ENCODE measurements at regions not wholly inside any gene's neighbourhood (a gene's known extent, or its start where the extent isn't known, plus 50 kb on each side); places are given as distances from the start of the nearest gene placed in this dataset.

- TF ChIP-seq NRF1 (conservative IDR thresholded peaks at IDR 0.05 in 1 of 2, IDR thresholded peaks at IDR 0.05 in 1 of 2), result no peak
- no peak for TF ChIP-seq ID3 (CRISPR knock-in tag; IDR thresholded peaks at IDR 0.05)
- no peak for TF ChIP-seq ID3 (tag; IDR thresholded peaks at IDR 0.05)
- TF ChIP-seq, protein P1, sequence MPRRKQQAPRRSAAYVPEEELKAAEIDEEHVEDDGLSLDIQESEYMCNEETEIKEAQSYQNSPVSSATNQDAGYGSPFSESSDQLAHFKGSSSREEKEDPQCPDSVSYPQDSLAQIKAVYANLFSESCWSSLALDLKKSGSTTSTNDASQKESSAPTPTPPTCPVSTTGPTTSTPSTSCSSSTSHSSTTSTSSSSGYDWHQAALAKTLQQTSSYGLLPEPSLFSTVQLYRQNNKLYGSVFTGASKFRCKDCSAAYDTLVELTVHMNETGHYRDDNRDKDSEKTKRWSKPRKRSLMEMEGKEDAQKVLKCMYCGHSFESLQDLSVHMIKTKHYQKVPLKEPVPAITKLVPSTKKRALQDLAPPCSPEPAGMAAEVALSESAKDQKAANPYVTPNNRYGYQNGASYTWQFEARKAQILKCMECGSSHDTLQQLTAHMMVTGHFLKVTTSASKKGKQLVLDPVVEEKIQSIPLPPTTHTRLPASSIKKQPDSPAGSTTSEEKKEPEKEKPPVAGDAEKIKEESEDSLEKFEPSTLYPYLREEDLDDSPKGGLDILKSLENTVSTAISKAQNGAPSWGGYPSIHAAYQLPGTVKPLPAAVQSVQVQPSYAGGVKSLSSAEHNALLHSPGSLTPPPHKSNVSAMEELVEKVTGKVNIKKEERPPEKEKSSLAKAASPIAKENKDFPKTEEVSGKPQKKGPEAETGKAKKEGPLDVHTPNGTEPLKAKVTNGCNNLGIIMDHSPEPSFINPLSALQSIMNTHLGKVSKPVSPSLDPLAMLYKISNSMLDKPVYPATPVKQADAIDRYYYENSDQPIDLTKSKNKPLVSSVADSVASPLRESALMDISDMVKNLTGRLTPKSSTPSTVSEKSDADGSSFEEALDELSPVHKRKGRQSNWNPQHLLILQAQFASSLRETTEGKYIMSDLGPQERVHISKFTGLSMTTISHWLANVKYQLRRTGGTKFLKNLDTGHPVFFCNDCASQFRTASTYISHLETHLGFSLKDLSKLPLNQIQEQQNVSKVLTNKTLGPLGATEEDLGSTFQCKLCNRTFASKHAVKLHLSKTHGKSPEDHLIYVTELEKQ (CRISPR knock-in tag; IDR thresholded peaks at IDR 0.05), result no peak
- no peak for TF ChIP-seq MBD1 (CRISPR knock-in tag; IDR thresholded peaks at IDR 0.05)
- TF ChIP-seq, protein P2, sequence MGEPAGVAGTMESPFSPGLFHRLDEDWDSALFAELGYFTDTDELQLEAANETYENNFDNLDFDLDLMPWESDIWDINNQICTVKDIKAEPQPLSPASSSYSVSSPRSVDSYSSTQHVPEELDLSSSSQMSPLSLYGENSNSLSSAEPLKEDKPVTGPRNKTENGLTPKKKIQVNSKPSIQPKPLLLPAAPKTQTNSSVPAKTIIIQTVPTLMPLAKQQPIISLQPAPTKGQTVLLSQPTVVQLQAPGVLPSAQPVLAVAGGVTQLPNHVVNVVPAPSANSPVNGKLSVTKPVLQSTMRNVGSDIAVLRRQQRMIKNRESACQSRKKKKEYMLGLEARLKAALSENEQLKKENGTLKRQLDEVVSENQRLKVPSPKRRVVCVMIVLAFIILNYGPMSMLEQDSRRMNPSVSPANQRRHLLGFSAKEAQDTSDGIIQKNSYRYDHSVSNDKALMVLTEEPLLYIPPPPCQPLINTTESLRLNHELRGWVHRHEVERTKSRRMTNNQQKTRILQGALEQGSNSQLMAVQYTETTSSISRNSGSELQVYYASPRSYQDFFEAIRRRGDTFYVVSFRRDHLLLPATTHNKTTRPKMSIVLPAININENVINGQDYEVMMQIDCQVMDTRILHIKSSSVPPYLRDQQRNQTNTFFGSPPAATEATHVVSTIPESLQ (CRISPR knock-in tag; IDR thresholded peaks at IDR 0.05), result no peak
- no peak for TF ChIP-seq TOE1 (IDR thresholded peaks at IDR 0.05; ENCODE audit: borderline replicate concordance)
- no peak for TF ChIP-seq TOE1 (CRISPR knock-in tag; IDR thresholded peaks at IDR 0.05; ENCODE audit: borderline replicate concordance, low read depth)
- TF ChIP-seq IRF1 (CRISPR knock-in tag; IDR thresholded peaks at IDR 0.05; ENCODE audit: borderline replicate concordance), result no peak
- TF ChIP-seq TAF9B (IDR thresholded peaks at IDR 0.05; ENCODE audit: partially characterized antibody), result no peak
- TF ChIP-seq BCL6 (CRISPR knock-in tag; IDR thresholded peaks at IDR 0.05), result no peak
- TF ChIP-seq, protein P3, sequence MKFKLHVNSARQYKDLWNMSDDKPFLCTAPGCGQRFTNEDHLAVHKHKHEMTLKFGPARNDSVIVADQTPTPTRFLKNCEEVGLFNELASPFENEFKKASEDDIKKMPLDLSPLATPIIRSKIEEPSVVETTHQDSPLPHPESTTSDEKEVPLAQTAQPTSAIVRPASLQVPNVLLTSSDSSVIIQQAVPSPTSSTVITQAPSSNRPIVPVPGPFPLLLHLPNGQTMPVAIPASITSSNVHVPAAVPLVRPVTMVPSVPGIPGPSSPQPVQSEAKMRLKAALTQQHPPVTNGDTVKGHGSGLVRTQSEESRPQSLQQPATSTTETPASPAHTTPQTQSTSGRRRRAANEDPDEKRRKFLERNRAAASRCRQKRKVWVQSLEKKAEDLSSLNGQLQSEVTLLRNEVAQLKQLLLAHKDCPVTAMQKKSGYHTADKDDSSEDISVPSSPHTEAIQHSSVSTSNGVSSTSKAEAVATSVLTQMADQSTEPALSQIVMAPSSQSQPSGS (CRISPR knock-in tag; IDR thresholded peaks at IDR 0.05), result no peak
- no peak for TF ChIP-seq ZNF780A (CRISPR knock-in tag; IDR thresholded peaks at IDR 0.05)
- no peak for TF ChIP-seq MCM7 (IDR thresholded peaks at IDR 0.05)
- TF ChIP-seq, protein P4, sequence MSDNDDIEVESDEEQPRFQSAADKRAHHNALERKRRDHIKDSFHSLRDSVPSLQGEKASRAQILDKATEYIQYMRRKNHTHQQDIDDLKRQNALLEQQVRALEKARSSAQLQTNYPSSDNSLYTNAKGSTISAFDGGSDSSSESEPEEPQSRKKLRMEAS (CRISPR knock-in tag; IDR thresholded peaks at IDR 0.05), result no peak
- TF ChIP-seq ZNF77 (CRISPR knock-in tag; IDR thresholded peaks at IDR 0.05), result no peak
- TF ChIP-seq ZNF589 (CRISPR knock-in tag; IDR thresholded peaks at IDR 0.05; ENCODE audit: low read depth), result no peak
- TF ChIP-seq C11orf30 (IDR thresholded peaks at IDR 0.05; ENCODE audit: low read depth), result no peak; the same call in 1 of the 2 replicates
Measured at GRCh38 chr4:38605753-38606586, 58.0 kb upstream of the KLF3 start (continued).

Measured in K562 (cell line).